GM19023 (cell line): ENCODE measurements at regions not wholly inside any gene's neighbourhood (a gene's known extent, or its start where the extent isn't known, plus 50 kb on each side); places are given as distances from the start of the nearest gene placed in this dataset.

ENCODE experiments used
- ATAC-seq: cut with Tn5 transposase; IDR thresholded peaks from one replicate; pipeline ENCODE4 v1.9.1; 2021; ENCODE audit warnings: mild to moderate bottlenecking, moderate library complexity; ENCODE audit not compliant: unreplicated experiment

GRCh38 chr4:66636349-66636748, 909.0 kb downstream of the CENPC start:
- no peak for ATAC-seq

- ATAC-seq: no peak
Observed at GRCh38 chr4:66633477-66633876, 911.8 kb downstream of the CENPC start.

DNA sequence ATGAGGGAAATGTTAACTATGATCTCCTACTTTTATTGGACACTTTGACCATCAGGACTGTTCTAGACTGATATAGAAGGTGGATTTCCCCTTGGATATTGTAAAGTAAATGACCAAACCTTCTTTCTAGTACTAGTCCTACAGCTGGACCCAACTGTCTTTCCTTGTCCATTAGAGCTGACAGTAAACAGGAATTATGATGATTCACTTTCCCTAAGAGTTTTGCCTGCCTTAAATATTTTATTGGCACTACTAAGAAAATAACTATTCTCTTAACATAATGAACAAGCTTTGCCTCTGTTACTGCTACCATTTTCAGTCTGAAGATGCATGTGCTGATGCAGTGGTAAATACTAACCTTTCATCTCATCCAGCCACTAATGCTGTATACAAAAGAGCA, 915.4 kb downstream of the CENPC start:
- no peak for ATAC-seq

DNA sequence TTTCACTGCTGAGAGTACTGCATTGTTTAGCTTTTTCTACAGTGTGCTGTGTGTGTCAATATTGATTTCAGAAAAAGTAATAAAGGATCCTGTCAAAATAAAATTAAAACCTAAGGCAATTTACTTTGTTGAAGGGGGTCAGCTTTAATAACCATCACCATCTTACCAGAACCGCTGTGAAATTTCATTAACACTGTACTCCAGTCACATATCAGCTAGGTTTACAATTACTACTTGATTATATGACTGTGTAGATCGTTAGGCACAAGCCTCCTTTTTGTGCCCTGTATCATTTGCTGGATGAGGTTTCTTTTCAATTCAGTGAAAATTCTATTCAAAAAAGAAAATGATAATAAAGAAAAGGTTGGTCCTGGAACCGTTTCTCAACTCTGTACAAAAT, 917.2 kb downstream of the CENPC start:
- ATAC-seq: no peak

- ATAC-seq: no peak
Observed at GRCh38 chr4:66625480-66625879, 919.8 kb downstream of the CENPC start.

DNA sequence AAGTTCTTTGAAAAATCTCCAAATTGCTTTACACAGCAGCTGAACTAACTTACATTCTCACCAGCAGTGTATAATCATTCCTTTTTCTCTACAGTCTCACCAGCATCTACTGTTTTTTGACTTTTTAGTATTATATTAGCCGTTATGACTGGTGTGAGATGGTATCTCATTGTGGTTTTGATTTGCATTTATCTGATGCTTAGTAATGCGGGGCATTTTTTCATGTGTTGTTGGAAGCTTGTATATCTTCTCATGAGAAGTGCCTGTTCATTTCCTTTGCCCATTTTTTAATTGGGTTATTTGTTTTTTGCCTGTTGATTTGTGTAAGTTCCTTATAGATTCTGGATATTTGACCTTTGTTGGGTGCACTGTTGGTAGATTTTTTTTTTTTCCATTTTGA, 931.7 kb downstream of the CENPC start:
- no peak for ATAC-seq

DNA sequence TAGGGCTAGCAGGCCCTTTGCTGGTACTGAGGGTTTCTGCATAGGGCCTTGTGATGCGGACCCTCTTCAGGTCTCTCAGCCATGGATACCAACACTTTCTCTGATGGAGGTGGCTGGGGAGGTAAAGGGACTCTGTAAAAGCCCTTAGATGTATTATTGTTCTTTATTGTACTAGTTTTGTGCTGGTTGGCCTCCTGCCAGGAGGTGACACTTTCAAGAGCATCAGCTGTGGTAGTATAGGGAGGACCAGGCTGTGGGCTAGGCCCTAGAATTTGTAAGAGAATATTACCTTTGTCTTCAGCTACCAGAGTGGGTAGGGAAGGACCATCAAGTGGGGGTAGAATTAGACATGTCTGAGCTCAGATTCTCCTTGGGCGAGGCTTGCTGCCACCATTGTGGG, 936.3 kb downstream of the CENPC start:
- no peak for ATAC-seq

DNA sequence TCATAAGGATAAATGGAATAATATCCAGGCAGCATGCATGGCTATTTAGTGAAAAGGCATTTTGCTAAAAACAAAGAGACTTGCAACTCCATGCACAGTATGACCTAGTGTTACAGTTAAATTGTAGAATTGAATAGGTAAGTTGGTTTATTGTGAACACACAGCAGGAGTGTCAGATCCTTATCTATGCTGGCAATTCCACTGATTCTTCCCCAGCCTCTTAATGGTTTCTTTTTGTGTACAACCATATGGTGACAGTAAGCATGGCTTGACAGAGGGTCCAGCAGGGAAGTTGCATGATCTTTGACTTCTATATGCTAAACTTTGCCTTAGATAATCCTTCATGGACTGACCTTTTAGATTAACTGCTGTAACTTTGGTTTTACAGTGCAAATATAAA, 936.6 kb upstream of the EPHA5 start:
- ATAC-seq: no peak

- no peak for ATAC-seq
Observed at GRCh38 chr4:66606215-66606614, 935.9 kb upstream of the EPHA5 start.

DNA sequence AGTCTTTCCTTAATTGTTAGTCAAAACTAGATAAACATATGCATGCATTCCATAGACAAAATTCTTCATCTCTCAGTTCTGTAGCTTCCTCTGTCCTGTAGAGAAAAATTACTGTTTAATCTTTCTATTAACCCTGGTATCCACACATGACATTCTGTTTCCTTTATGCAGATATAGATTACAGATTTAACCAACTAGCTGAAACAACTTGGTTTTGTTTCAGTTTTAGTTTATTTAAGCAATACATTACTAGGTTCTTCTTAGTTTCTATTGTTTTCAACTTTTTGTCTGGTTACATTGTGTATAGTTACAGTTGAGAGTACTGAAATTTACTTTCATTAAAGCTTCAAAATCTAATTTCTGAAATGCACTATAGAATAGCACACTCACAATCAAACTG, 933.9 kb upstream of the EPHA5 start:
- ATAC-seq: no peak

GRCh38 chr4:66602622-66603021, 932.3 kb upstream of the EPHA5 start:
- no peak for ATAC-seq

GRCh38 chr4:66591968-66592367, 921.7 kb upstream of the EPHA5 start:
- ATAC-seq: no peak

- no peak for ATAC-seq
Observed at GRCh38 chr4:66590488-66591215, 920.4 kb upstream of the EPHA5 start.

- ATAC-seq: no peak
Observed at GRCh38 chr4:66589183-66589582, 918.9 kb upstream of the EPHA5 start.

DNA sequence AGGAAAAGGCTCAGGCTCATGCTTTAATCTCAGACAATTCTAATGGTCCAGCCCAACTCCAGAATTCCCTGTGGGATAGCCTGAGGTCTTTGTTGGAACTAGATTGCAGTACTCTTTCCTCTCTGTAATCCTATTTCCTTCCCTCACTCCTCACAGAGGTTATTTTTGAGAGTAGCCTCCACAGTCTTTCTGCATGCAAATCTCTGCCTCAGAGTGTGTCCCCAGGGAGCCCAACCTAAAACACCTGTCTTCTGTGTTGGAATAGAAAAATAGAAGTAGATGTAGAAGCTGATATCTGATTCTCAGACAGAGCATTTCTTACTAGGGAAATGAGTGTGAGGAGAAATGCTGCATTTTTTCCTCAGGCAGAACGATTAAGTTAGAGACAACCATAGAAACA, 915.5 kb upstream of the EPHA5 start:
- no peak for ATAC-seq

GRCh38 chr4:66577922-66578321, 907.6 kb upstream of the EPHA5 start:
- no peak for ATAC-seq

GRCh38 chr4:66575008-66575696, 904.9 kb upstream of the EPHA5 start:
- no peak for ATAC-seq

DNA sequence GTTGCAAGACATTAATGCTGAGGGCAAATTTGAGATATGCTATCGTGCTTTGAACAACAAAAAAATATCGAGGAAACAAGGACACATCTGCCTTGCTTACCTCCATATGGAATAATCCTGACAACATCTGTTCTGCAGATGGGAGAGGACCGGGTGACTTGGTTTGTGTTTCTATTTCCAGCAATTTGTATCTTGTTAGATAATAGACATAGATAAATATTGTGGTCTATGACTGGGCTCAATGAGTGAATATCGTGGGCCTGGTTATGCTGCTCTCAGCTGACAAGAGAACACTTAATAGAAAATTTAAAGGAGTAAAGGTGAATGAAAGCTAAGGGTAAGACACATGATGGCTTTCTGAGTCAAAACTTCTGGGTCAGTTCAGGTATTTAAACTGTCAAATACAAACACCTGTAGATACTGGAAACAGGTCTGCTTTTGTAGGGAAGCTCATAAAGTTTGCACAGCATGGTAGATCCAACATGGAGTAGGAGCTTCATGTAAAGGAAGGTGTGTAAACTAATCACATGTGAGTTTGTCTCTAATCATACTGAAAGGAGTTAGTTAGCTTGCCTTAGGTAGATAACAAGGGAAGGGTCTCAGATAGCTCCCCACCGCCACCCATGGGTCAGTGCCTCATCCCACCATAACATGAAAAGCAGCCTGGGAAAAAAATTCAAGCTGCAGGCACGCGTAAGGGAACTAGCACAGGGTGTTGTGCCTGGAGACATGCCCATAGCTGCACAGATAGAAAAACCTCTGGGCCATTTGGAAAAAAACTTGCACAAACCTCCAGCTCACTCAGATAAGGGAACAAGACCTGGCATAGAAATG, 904.1 kb upstream of the EPHA5 start:
- no peak for ATAC-seq

DNA sequence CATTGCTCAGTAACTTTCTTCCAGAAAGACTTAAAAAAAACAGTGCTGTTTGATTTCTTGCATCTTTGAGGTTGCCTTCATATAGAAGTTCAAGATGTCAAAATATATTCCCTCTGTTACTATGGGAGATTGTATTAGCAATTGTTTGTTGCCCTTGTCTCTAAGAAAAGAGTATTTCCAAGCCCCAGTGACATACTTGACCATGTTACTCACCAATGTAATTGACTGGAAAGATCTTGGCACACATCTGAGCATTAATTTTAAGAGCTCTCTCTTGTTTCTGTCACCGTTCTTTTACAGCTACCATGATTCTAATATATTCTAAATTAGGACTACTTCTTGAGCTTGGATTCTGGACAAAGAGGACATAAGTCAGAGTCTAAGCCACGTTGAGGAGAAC, 902.7 kb upstream of the EPHA5 start:
- no peak for ATAC-seq

DNA sequence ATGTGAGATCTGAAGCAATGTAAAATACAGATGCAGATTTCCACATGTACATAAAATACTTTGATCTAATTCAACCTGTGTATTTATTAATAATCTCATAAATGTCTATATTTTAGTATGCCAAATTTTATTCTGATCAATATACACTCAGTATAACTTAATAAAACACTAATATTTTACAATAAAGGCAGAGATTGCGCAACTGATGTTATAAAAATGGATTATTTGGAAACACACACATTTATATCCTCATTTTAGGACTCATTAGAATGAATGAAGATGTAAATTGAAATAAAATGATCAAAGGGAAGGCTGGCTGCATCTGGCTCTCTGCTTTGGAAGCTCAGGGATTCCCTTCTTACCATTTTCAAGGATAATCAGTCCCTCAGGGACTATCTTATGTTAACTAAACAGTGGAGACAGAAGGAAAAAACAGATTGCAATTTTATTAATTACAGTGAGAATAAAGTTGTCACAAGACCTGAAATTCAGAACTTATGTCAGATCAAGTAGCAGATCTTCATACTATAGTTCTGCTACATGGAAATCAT, 900.9 kb upstream of the EPHA5 start:
- ATAC-seq: no peak

GRCh38 chr4:66569228-66569627, 898.9 kb upstream of the EPHA5 start:
- ATAC-seq: no peak

GRCh38 chr4:66568431-66568830, 898.1 kb upstream of the EPHA5 start:
- no peak for ATAC-seq
